GM18520 (cell line): ENCODE measurements at regions not wholly inside any gene's neighbourhood (a gene's known extent, or its start where the extent isn't known, plus 50 kb on each side); places are given as distances from the start of the nearest gene placed in this dataset.
"Not testable (repeated sequence)": the region's sequence is repeated elsewhere in the genome, so short reads cannot be mapped to it uniquely, and the experiment has no call there.

ENCODE experiments used
- ATAC-seq: cut with Tn5 transposase; IDR thresholded peaks from one replicate; pipeline ENCODE4 v1.9.1; 2021; ENCODE audit not compliant: unreplicated experiment

- no peak for ATAC-seq
These were observed 480.4 kb upstream of the ZNF608 start for GRCh38 chr5:125226825-125227224.

GRCh38 chr5:125227333-125228095 lies 481.1 kb upstream of the ZNF608 start:
- no peak for ATAC-seq

DNA sequence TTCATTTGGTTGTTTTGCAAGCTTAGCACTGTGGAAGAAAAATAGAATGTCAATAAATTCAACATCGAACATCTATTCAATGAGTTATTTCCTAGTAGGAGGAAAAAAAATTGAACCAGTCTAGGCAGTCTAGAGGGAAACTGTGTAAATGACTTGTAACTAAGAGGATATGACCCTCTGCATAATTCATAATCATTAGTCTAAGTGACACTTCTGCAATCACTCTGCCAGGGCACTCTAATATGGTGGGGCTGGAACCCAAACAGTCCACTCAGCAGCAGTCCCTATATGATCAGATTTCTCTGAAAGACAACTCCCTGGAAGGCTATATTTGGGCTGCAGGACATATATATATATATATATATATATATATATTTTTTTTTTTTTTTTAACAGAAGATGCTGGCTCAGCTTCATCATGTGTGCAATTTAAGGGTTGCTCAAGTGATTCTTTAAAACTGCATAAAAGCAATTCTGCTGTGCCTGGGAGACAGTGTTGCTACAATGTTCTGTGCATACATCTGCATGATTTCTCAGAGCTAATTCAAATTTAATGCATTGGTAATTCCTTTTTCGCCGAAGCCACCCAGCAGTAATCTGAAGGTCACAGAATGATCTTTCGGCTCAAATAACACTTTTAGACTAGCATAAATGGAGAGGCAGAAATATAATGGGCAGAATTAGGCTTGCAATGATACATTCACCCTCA lies 482.1 kb upstream of the ZNF608 start:
- ATAC-seq, result no peak

DNA sequence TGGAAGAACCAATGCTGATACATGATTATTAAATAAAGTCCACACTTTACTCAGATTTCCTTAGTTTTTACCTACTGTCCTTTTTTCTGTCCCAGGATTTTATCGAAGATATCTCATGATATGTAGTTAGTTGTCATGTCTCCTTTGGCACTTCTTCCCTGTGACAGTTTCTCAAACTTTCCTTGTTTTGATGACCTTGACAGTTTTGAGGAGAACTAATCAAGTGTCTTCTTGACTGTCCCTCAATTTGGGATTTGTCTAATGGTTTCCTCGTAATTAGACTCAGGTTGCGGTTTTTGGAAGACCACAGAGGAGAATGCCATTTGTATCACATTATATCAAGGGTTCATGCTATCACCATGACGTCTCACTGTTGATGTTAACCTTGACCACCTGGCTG lies 483.1 kb upstream of the ZNF608 start:
- ATAC-seq, result no peak

DNA sequence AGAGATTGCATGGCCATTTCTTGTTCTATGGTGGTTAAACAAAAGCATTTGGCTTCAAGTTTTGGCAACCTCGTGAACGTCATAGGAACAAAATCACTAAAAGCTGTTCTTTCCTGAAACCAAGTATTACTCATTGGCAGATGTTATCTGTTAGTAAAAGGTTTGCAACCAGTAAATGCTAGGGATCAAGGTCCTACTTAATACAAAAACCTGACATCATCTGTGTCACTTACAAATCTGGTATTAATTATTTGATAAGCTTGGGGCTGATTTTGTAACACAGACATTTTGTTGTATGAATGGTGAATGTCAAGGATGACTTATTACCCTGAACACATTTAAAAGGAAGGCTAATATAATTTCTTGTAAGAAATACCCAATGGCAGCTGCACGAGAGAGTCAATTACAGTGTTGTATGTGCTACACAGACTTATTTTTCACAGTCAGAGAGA lies 486.4 kb upstream of the ZNF608 start:
- no peak for ATAC-seq

GRCh38 chr5:125233944-125234343 lies 487.5 kb upstream of the ZNF608 start:
- ATAC-seq, result no peak

GRCh38 chr5:125236007-125236406 lies 489.6 kb upstream of the ZNF608 start:
- ATAC-seq, result no peak

DNA sequence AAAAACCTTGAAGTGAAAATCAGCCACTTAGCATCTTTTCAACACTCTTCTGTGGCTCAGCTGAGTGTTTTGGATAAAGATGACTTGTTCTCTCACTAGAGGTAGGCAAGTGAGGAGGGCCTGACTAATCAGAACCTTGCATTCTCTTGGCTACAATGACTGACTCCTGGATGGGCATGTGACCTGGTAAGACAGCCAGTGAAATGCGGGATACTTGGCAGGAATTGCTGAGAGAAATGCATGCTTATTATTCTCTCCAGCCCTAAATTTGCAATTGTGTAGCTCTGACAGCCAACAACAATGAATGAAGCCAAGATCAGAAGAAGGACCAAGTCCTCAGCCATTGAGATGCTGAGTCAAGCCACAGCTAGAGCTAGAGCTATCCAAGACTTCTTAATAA lies 490.5 kb upstream of the ZNF608 start:
- ATAC-seq, result no peak

GRCh38 chr5:125244531-125244930 lies 498.1 kb upstream of the ZNF608 start:
- no peak for ATAC-seq

DNA sequence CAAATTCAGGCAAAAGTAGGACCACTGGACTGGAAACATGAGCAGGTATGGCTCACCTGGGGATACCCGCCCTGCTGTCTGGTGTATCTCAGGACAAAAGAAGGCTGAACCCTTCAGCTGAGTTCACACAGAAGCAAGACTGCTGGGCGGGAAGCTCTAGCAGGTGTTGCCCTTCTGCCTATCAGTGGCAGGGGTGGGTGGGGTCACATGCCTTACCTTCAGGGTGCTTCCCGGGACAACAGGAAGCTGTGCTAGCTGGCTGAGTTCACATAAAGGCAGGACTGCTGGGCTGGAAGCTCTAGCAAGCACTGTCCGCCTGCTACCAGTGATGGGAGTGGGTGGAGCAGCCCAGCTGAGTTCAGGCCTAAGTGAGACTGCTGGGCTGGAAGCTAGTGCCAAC lies 498.8 kb upstream of the ZNF608 start:
- no peak for ATAC-seq

- ATAC-seq, result no peak
These were observed 503.0 kb upstream of the ZNF608 start for GRCh38 chr5:125249400-125249799.

- no peak for ATAC-seq
These were observed 505.3 kb upstream of the ZNF608 start for GRCh38 chr5:125251703-125252102.

- not testable (repeated sequence) for ATAC-seq
These were observed 507.2 kb upstream of the ZNF608 start for GRCh38 chr5:125253634-125254033.

GRCh38 chr5:125254267-125254666 lies 507.8 kb upstream of the ZNF608 start:
- no peak for ATAC-seq

DNA sequence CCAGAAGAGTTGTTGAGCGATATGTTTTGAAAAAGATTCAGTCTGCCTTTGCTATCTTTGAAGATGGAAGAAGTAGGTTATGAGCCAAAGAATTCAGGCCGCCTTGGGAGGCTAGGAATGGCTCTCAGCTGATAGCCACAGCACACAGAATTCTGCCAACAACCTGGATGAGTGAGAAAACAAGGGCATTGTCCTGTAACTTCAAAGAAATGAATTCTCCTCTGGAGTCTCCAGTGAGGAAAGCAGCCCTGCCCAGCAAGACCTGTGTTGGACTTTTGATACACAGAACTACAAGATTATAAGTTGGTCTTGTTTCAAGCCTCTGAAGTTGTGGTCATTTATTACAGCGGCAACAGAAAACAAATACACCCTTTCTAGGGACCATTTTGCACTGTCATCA lies 509.9 kb upstream of the ZNF608 start:
- ATAC-seq, result no peak

DNA sequence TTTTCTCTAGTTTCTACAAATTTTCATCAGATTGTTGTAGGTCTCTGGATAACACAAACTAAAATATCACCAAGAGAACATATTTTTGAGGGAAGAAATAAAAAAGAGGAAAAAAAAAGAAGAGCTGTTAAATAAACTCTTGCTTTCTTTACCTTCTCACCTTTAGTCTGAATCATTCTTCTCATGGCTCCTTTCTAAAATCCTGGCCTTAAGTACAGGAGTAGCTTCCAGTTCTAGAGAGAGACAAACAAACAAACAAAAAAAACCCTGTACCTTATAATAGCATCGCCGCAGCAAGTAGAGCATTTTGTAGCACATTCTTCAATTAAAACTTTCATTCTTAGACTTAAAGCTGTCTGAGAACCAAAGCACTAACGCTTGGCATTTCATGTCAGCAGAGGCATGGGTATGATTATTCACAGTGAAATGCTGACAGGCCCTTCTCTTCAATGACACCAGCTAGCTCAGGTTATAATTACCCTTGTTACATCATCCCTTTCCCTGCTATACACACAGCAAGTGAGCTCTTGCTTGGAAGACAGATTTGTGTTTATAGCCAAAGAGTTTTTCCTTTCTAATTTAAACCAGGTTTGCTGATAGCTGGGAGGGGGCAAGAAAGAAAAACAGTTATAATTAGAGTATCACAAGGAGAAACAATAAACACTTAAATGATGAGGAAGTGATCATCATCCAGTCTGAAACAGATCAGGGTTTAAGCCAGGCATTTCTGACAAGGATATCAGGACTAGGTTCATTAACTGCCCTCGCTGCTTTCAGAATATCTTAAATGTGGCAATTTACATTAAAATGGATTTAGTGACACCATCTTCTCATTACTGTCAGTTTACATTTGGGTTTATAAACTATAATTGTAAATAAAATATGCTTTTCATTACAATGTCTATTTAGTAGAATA lies 510.9 kb upstream of the ZNF608 start:
- no peak for ATAC-seq

DNA sequence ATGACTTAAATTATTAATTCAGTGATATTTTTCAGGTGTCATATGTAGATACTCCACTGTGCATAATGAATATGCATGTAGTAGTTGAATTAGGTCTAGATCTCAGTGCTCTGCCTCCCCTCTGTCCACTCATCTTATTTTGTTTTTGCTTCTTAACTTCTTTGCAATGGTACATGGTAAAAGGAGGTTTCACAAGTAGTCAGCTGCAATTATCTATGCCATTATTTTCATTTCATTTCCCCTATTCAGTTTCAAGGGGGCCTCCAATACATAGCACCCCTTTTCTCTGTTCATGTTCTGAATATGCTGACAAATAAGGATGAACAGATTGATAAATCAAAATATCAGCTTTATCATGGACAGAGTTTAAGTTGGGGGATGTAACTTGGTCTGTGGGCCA lies 511.6 kb upstream of the ZNF608 start:
- ATAC-seq, result no peak

- no peak for ATAC-seq
These were observed 512.2 kb upstream of the ZNF608 start for GRCh38 chr5:125258615-125259014.

- no peak for ATAC-seq
These were observed 515.2 kb upstream of the ZNF608 start for GRCh38 chr5:125261505-125262250.

DNA sequence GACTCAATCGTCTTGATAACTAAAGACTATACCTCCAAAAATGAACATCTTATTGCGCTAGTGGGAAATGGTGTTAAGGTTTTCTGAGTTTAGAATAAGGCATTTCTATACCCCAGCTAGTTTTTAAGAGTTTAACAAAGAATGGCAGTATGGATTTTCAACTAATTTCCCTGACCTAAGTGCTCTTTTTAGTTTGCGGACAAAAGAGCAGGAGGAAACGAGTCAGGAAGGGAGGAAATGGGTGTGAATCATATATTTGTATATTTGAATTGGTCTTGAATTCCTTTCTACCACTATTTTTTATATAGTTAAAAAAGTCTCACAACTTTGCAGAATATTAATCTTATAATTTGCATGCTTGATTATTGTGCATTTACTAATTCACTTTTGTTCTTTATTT lies 516.3 kb upstream of the ZNF608 start:
- no peak for ATAC-seq

DNA sequence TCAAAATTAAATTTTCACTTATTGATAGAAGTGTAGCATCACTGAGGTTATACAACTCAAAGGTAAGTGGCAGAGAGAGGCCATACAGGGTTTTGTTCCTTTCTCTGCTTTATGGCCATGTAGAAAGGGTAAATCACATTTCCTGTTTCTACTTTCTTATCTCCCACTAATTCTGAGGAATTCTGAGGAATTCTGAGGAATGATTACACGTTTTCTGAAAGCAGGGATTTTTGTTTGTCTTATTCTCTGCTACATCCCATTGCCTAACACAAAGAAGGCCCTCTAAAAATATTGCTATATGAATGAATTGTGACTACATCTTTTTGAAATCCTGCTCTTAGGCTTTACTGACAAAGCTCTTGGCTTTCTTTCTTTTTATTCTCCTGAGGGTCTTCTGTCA lies 516.9 kb upstream of the ZNF608 start:
- no peak for ATAC-seq
